Fibroblast of skin of scalp (primary cell): ENCODE measurements at regions not wholly inside any gene's neighbourhood (a gene's known extent, or its start where the extent isn't known, plus 50 kb on each side); places are given as distances from the start of the nearest gene placed in this dataset.
"Not testable (repeated sequence)": the region's sequence is repeated elsewhere in the genome, so short reads cannot be mapped to it uniquely, and the experiment has no call there.

ENCODE experiments used
- DNase-seq: peaks from one replicate; pipeline ENCODE4 v3.0.0-alpha.2; 2013

GRCh38 chr6:58117162-58117561 is 799.7 kb downstream of the PRIM2 start:
- not testable (repeated sequence) for DNase-seq

GRCh38 chr6:58121616-58122015 is 804.2 kb downstream of the PRIM2 start:
- not testable (repeated sequence) for DNase-seq

- not testable (repeated sequence) for DNase-seq
Measured at GRCh38 chr6:58123770-58124169, 806.3 kb downstream of the PRIM2 start.

GRCh38 chr6:58128549-58128948 is 811.1 kb downstream of the PRIM2 start:
- DNase-seq, result not testable (repeated sequence)

- not testable (repeated sequence) for DNase-seq
Measured at GRCh38 chr6:58129098-58129497, 811.7 kb downstream of the PRIM2 start.

GRCh38 chr6:58139746-58140145 is 822.3 kb downstream of the PRIM2 start:
- DNase-seq, result not testable (repeated sequence)

- DNase-seq, result not testable (repeated sequence)
Measured at GRCh38 chr6:58171025-58171424, 853.6 kb downstream of the PRIM2 start.

- not testable (repeated sequence) for DNase-seq
Measured at GRCh38 chr6:58181557-58182065, 864.2 kb downstream of the PRIM2 start.

- not testable (repeated sequence) for DNase-seq
Measured at GRCh38 chr6:58185300-58185699, 867.9 kb downstream of the PRIM2 start.

- DNase-seq, result not testable (repeated sequence)
Measured at GRCh38 chr6:58193209-58193608, 875.8 kb downstream of the PRIM2 start.

- peak; percentile 11 for DNase-seq
Measured at GRCh38 chr6:58198301-58198700, 880.9 kb downstream of the PRIM2 start.

- DNase-seq, result not testable (repeated sequence)
Measured at GRCh38 chr6:58237124-58237523, 919.7 kb downstream of the PRIM2 start.

- DNase-seq, result not testable (repeated sequence)
Measured at GRCh38 chr6:58238421-58238820, 921.0 kb downstream of the PRIM2 start.

GRCh38 chr6:58257625-58258024 is 940.2 kb downstream of the PRIM2 start:
- DNase-seq, result not testable (repeated sequence)

GRCh38 chr6:58290177-58290576 is 972.7 kb downstream of the PRIM2 start:
- DNase-seq, result no peak

GRCh38 chr6:58291319-58291718 is 973.9 kb downstream of the PRIM2 start:
- DNase-seq, result not testable (repeated sequence)

- DNase-seq, result not testable (repeated sequence)
Measured at GRCh38 chr6:58307901-58308300, 990.5 kb downstream of the PRIM2 start.

- not testable (repeated sequence) for DNase-seq
Measured at GRCh38 chr6:58332108-58332507, 1014.7 kb downstream of the PRIM2 start.

- not testable (repeated sequence) for DNase-seq
Measured at GRCh38 chr6:58342287-58342686, 1024.9 kb downstream of the PRIM2 start.

GRCh38 chr6:58347534-58347933 is 1030.1 kb downstream of the PRIM2 start:
- DNase-seq, result not testable (repeated sequence)

GRCh38 chr6:58351619-58352018 is 1034.2 kb downstream of the PRIM2 start:
- DNase-seq, result not testable (repeated sequence)

GRCh38 chr6:58358452-58358851 is 1041.0 kb downstream of the PRIM2 start:
- not testable (repeated sequence) for DNase-seq

GRCh38 chr6:58365856-58366255 is 1048.4 kb downstream of the PRIM2 start:
- not testable (repeated sequence) for DNase-seq

GRCh38 chr6:58406659-58407058 is 1089.2 kb downstream of the PRIM2 start:
- not testable (repeated sequence) for DNase-seq

- DNase-seq, result no peak
Measured at GRCh38 chr6:58419321-58419720, 1101.9 kb downstream of the PRIM2 start.
